Choroid plexus epithelial cell (primary cell): ENCODE measurements at regions not wholly inside any gene's neighbourhood (a gene's known extent, or its start where the extent isn't known, plus 50 kb on each side); places are given as distances from the start of the nearest gene placed in this dataset.
"Not testable (repeated sequence)": the region's sequence is repeated elsewhere in the genome, so short reads cannot be mapped to it uniquely, and the experiment has no call there.

Source experiments
- DNase-seq: peaks from one replicate; pipeline ENCODE4 v3.0.0-alpha.2; 2010; ENCODE audit warnings: low read depth
- H3K4me3 ChIP-seq: 2 replicates; pipeline ENCODE4 v1.5.1; 2011; ENCODE audit warnings: low read depth, mild to moderate bottlenecking, control low read depth, low read length, moderate library complexity
- TF ChIP-seq, protein P1 (sequence below): conservative IDR thresholded peaks from 2 replicates; pipeline ENCODE4 v1.5.1; 2011; ENCODE audit warnings: low read depth, mild to moderate bottlenecking, control low read depth, inconsistent platforms, low read length, moderate library complexity

DNA sequence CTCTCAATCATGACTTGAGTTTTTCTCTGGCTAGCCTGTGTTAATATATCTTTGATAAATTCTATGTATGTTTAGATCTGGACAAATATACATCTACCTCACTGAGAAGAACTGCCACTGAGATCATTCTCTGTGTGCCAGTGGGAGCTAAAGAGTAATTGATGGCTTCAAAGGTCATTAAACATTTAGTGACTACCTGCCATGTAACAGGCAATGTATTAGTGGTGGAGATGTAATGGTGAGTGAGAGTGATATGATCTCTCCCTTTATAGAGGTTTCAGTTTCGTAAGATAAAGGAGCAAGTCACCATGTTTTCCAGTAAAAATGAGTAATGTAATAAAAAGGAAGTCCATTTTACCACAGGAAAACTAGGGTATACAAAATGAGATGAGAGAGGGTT, 235.8 kb upstream of the CDH8 start:
- TF ChIP-seq, protein P1, sequence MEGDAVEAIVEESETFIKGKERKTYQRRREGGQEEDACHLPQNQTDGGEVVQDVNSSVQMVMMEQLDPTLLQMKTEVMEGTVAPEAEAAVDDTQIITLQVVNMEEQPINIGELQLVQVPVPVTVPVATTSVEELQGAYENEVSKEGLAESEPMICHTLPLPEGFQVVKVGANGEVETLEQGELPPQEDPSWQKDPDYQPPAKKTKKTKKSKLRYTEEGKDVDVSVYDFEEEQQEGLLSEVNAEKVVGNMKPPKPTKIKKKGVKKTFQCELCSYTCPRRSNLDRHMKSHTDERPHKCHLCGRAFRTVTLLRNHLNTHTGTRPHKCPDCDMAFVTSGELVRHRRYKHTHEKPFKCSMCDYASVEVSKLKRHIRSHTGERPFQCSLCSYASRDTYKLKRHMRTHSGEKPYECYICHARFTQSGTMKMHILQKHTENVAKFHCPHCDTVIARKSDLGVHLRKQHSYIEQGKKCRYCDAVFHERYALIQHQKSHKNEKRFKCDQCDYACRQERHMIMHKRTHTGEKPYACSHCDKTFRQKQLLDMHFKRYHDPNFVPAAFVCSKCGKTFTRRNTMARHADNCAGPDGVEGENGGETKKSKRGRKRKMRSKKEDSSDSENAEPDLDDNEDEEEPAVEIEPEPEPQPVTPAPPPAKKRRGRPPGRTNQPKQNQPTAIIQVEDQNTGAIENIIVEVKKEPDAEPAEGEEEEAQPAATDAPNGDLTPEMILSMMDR = no peak
- H3K4me3 ChIP-seq = no peak overlapping the region
- no peak for DNase-seq

DNA sequence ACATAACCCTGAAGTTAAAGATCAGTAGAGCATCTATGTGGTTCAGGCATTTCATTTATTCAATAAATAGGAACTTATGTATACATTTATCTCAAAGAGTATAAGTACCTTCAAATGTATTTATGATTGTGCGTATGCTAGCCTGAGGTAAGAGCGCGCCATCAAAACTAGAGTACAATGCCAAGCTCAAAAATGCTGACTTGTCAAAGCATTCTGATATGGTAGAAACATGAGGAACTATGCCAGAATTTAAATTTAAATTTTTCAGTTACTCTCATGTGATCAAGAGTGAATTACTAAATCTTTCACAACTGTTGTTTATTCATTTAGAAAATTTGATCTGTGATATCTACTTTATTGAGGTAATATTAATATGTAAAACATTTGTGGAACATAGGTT, 225.5 kb upstream of the CDH8 start:
- no peak overlapping the region for H3K4me3 ChIP-seq
- DNase-seq = no peak
- TF ChIP-seq, protein P1 = no peak

- DNase-seq, H3K4me3 ChIP-seq: not testable (repeated sequence)
Measured at GRCh38 chr16:62258931-62259435, 222.7 kb upstream of the CDH8 start.

GRCh38 chr16:62256406-62256805, 220.2 kb upstream of the CDH8 start:
- peak; percentile 0 for DNase-seq
- TF ChIP-seq, protein P1 = no peak
- H3K4me3 ChIP-seq = no peak overlapping the region

- no peak for DNase-seq
- H3K4me3 ChIP-seq = no peak overlapping the region
- TF ChIP-seq, protein P1 = no peak
Measured at GRCh38 chr16:62254847-62255246, 218.6 kb upstream of the CDH8 start.

DNA sequence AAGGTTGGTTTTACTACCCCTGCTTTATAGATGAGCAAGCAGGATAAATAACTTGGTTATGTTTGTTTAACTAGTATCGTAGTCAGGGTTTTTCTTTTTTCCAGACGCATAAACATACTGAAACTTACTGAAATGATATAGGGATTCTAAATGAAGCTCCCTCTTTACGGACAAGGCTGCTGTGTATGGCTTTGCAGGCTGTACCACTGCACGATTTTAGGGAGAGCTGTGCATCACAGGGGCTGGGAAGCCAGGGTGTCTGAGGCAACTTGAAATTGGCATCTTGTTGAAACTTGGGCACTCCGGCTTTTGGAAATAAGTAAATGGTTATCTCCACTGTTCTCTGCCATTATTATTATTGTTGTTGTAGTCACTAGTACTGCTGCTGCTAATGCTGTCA, 218.1 kb upstream of the CDH8 start:
- DNase-seq = no peak
- TF ChIP-seq, protein P1 = no peak
- H3K4me3 ChIP-seq = no peak overlapping the region

DNA sequence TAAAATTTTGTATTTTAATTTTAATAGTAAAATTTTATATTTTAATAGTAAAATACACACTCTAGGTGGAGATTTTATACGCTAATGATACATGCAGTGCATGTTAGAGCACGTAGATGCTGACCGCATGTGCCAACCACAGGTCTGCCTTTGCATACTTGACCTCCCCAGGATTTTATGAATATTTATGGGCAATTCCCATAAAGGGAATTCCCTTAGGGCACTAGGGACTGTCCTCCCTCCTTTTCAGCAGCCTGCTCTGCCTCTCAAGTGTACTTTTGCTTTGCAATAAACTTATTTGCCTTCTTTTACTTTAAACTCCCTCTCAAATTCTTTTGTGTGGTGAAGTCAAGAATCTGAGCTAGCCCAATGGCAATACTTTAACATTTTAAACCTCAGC, 217.7 kb upstream of the CDH8 start:
- H3K4me3 ChIP-seq = no peak overlapping the region
- TF ChIP-seq, protein P1 = no peak
- no peak for DNase-seq

DNA sequence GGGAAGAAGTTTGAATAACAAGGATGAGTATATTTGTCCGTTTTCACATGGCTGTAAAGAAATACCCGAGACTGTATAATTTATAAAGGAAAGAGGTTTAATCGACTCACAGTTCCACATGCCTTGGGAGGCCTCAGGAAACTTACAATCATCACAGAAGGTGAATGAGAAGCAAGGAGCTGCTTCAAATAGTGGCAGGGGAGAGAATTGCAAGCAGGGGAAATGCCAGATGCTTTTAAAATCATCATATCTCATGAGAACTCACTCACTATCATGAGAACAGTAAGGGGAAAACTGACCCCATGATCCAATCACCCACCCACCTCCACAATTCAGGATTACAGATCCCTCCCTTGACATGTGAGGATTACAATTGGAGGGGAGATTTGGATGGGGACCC, 212.8 kb upstream of the CDH8 start:
- no peak for DNase-seq
- TF ChIP-seq, protein P1 = no peak
- no peak overlapping the region for H3K4me3 ChIP-seq
